ENCODE measurements at regions not wholly inside any gene's neighbourhood (a gene's known extent, or its start where the extent isn't known, plus 50 kb on each side); places are given as distances from the start of the nearest gene placed in this dataset.

DNA sequence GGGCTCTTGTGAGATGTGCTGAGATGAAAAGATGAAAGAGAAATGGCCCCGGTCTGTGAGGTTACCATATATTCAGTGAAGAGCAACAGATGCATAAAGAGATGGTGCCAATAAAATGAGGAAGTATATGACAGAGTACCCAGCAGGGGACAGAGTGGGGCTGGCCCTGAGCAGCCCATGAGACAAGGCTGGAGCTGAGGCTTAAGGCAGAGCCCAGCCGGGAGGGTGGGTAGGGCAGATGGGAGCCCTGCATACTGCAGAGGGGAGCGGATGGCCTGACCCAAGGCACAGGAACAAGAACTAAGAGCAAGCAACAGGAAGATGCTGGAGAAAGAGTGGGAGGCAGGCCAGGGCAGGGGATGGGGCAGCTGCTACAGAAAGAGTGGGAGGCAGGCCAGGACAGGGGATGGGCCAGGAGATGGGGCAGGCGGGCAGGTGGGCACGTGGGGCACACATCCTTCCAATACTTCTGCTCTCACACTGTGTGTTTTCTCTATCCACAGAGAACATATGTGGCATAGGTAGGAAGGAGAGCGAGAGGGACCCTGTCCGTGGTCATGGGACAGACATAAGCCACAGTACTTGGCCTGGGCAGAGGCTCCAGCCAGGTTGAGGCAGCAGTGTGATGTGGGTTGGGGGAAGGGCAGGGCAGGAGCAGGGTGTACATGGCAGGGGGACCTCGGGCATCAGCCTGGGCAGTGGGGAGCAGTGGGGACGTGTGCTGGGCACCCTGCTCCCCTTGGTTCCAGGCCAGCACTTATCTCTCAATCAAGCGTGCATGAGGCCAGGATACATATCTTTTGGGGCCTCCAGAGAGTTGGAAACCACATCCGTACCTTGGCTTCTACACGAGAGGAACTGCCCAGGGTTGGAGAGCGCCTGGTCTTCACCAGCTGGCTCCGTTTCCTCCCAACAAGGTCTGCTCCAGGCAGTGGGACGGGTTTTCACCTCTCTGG is 91.6 kb upstream of the IKZF1 start:
- H3K4me3 ChIP-seq: peak overlapping the region in 7 of 10 experiments; percentile 11 to 52 (median 34); a peak in 6 of 20 replicates
- H3K4me1 ChIP-seq: peaks cover 72 to 100% (median 96%) of the 10 kb centered on the region in 10 experiments
- H4K20me1 ChIP-seq: no peaks in the 10 kb centered on the region
- peak overlapping the region; percentile 75 to 95 (median 94) for H3K4me2 ChIP-seq
- peak overlapping the region in 10 of 11 experiments; percentile 1 to 88 (median 76); a peak in 18 of 22 replicates for H3K27ac ChIP-seq
- no peaks in the 10 kb centered on the region for H3K36me3 ChIP-seq
- H3K27me3 ChIP-seq: no peaks in the 10 kb centered on the region
- peak overlapping the region in 9 of 11 experiments; percentile 44 to 73 (median 63); a peak in 16 of 22 replicates for H3K9ac ChIP-seq
- H3K9me3 ChIP-seq (replicated peaks in 1 of 11): no peaks in the 10 kb centered on the region
- no peak for TF ChIP-seq Cebpa-rat (IDR thresholded peaks at IDR 0.05)

DNA sequence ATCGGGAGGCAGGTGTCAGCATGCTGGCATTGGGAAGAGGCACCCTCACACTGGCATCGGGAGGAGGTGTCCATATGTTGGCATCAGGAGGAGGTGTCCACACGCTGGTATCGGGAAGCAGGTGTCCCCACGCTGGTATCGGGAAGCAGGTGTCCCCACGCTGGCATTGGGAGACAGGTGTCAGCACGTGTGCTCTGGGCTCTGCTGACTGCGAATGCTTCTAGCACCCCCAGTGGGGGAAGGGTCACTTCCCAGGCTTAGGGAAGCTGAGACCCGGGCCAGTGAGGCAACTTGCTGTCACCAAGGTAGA is 92.5 kb upstream of the IKZF1 start:
- Histone ChIP-seq H4K20me1 (no peaks in the 10 kb centered on the region), H3K9ac (no peak overlapping the region; a peak in 1 of 22 replicates), H3K36me3 (no peaks in the 10 kb centered on the region), H3K4me3 (no peak overlapping the region), H3K27ac (peak overlapping the region in 9 of 11 experiments; percentile 27 to 88 (median 77); a peak in 13 of 22 replicates), H3K4me1 (peaks cover 72 to 100% (median 96%) of the 10 kb centered on the region in 10 experiments), H3K4me2 (peak overlapping the region; percentile 75 to 95 (median 94)), H3K27me3 (no peaks in the 10 kb centered on the region), H3K9me3 (replicated peaks in 1 of 11) (no peaks in the 10 kb centered on the region)
- no peak for TF ChIP-seq Cebpa-rat (IDR thresholded peaks at IDR 0.05)

- Histone ChIP-seq H3K27ac (peak overlapping the region in 4 of 11 experiments; percentile 22 to 88 (median 82); a peak in 6 of 22 replicates), H3K36me3 (no peaks in the 10 kb centered on the region), H3K4me2 (peak overlapping the region; percentile 75 to 95 (median 94); a peak in 20 of 22 replicates), H3K4me3 (no peak overlapping the region), H3K27me3 (no peaks in the 10 kb centered on the region), H3K9ac (no peak overlapping the region), H4K20me1 (no peaks in the 10 kb centered on the region), H3K4me1 (peaks cover 72 to 100% (median 96%) of the 10 kb centered on the region in 10 experiments), H3K9me3 (replicated peaks in 1 of 11) (no peaks in the 10 kb centered on the region)
- TF ChIP-seq Cebpa-rat (IDR thresholded peaks at IDR 0.05): no peak
Measured at GRCh38 chr7:50211130-50212015, 93.1 kb upstream of the IKZF1 start.

GRCh38 chr7:50210706-50211115 is 93.8 kb upstream of the IKZF1 start:
- Histone ChIP-seq H3K4me3 (no peak overlapping the region), H3K27me3 (no peaks in the 10 kb centered on the region), H3K9ac (no peak overlapping the region), H3K36me3 (no peaks in the 10 kb centered on the region), H3K4me1 (peaks cover 69 to 97% (median 93%) of the 10 kb centered on the region in 10 experiments), H3K27ac (0 out of 22 replicates have a peak overlapping the region, but pooled peaks of 1 of the 11 experiments have one; percentile 1), H3K9me3 (replicated peaks in 1 of 11) (no peaks in the 10 kb centered on the region), H3K4me2 (peak overlapping the region in 8 of 11 experiments; percentile 7 to 95 (median 26); a peak in 9 of 22 replicates), H4K20me1 (no peaks in the 10 kb centered on the region)
- TF ChIP-seq Cebpa-rat (IDR thresholded peaks at IDR 0.05): no peak

GRCh38 chr7:50209461-50210135 is 94.9 kb upstream of the IKZF1 start:
- Histone ChIP-seq H3K4me3 (no peak overlapping the region), H3K4me2 (peak overlapping the region in 8 of 11 experiments; percentile 4 to 95 (median 14); a peak in 7 of 22 replicates), H3K27me3 (no peaks in the 10 kb centered on the region), H3K36me3 (no peaks in the 10 kb centered on the region), H3K9me3 (replicated peaks in 1 of 11) (no peaks in the 10 kb centered on the region), H3K9ac (no peak overlapping the region), H3K27ac (0 out of 22 replicates have a peak overlapping the region, but pooled peaks of 1 of the 11 experiments have one; percentile 1), H3K4me1 (peaks cover 69 to 97% (median 93%) of the 10 kb centered on the region in 10 experiments), H4K20me1 (no peaks in the 10 kb centered on the region)
- no peak for TF ChIP-seq Cebpa-rat (IDR thresholded peaks at IDR 0.05)

- Histone ChIP-seq H3K4me3 (no peak overlapping the region), H3K9me3 (replicated peaks in 1 of 11) (no peaks in the 10 kb centered on the region), H3K36me3 (no peaks in the 10 kb centered on the region), H3K27ac (peak overlapping the region in 8 of 11 experiments; percentile 28 to 71 (median 54); a peak in 12 of 22 replicates), H3K27me3 (no peaks in the 10 kb centered on the region), H4K20me1 (no peaks in the 10 kb centered on the region), H3K4me2 (peak overlapping the region; percentile 50 to 87 (median 77); a peak in 19 of 22 replicates), H3K9ac (no peak overlapping the region), H3K4me1 (peaks cover 69 to 97% (median 93%) of the 10 kb centered on the region in 10 experiments)
- TF ChIP-seq Cebpa-rat (IDR thresholded peaks at IDR 0.05): no peak
Measured at GRCh38 chr7:50208378-50208982, 96.0 kb upstream of the IKZF1 start.

GRCh38 chr7:50207686-50208255 is 96.7 kb upstream of the IKZF1 start:
- TF ChIP-seq Cebpa-rat (IDR thresholded peaks at IDR 0.05): no peak
- Histone ChIP-seq H4K20me1 (no peaks in the 10 kb centered on the region), H3K4me3 (peak overlapping the region in 2 of 10 experiments; percentile 0 to 43; a peak in 1 of 20 replicates), H3K4me1 (peaks cover 69 to 97% (median 93%) of the 10 kb centered on the region in 10 experiments), H3K4me2 (peak overlapping the region; percentile 50 to 87 (median 77)), H3K27ac (peak overlapping the region in 10 of 11 experiments; percentile 18 to 71 (median 48); a peak in 15 of 22 replicates), H3K27me3 (no peaks in the 10 kb centered on the region), H3K9ac (no peak overlapping the region; a peak in 1 of 22 replicates), H3K9me3 (replicated peaks in 1 of 11) (no peaks in the 10 kb centered on the region), H3K36me3 (no peaks in the 10 kb centered on the region)

Data from BLaER1 treated with 17β-estradiol and CSF1 and Interleukin-3, amounts not matched to agents 10 nM and 100 nM (cell line).